Spinal cord (tissue), 9 donors: ENCODE measurements at regions not wholly inside any gene's neighbourhood (a gene's known extent, or its start where the extent isn't known, plus 50 kb on each side); places are given as distances from the start of the nearest gene placed in this dataset.

Source experiments
- DNase-seq, 6 donors: peaks; one replicate each; pipeline versions ENCODE4 v3.0.0 to v3.0.0-alpha.2; 2013 to 2015; ENCODE audit warnings: low spot score in 6 of 6, low read depth in 4 of 6
- H3K27ac ChIP-seq: one replicate; pipeline ENCODE4 v1.5.1; 2013; ENCODE audit warnings: low read depth, low read length, control low read depth
- H3K27me3 ChIP-seq: one replicate; pipeline ENCODE4 v1.6.1; 2013; ENCODE audit warnings: low read length; ENCODE audit not compliant: control insufficient read depth, insufficient read depth
- H3K36me3 ChIP-seq: one replicate; pipeline ENCODE4 v1.6.1; 2013; ENCODE audit warnings: low read length; ENCODE audit not compliant: control insufficient read depth, insufficient read depth
- H3K4me1 ChIP-seq: one replicate; pipeline ENCODE4 v1.6.1; 2013; ENCODE audit warnings: low read length; ENCODE audit not compliant: control insufficient read depth, insufficient read depth
- H3K4me3 ChIP-seq: one replicate; pipeline ENCODE4 v1.5.1; 2013; ENCODE audit warnings: low read depth, low read length, control low read depth
- H3K9me3 ChIP-seq: one replicate; pipeline ENCODE4 v1.6.1; 2013; ENCODE audit warnings: low read length; ENCODE audit not compliant: control insufficient read depth, insufficient read depth
- WGBS: methylation state at CpG from one replicate; pipeline ENCODE4 v1.1.5; 2013; ENCODE audit warnings: missing lambda C conversion rate; ENCODE audit not compliant: insufficient coverage; 5-methylcytosine and 5-hydroxymethylcytosine counted together
- donor health status: healthy.

- DNase-seq, result no peak
- Histone ChIP-seq H3K4me3 (no peak overlapping the region), H3K27ac (no peak overlapping the region), H3K36me3 (no peaks in the 10 kb centered on the region), H3K9me3 (no peaks in the 10 kb centered on the region), H3K27me3 (peaks cover 23% of the 10 kb centered on the region), H3K4me1 (peaks cover 9% of the 10 kb centered on the region)
- 86% methylated on average over 3 of the region's 5 CpGs for WGBS
Observed at GRCh38 chrX:39805825-39806224, 291.9 kb downstream of the BCOR start.

GRCh38 chrX:39808471-39808917 lies 289.3 kb downstream of the BCOR start:
- H3K27me3 ChIP-seq, result peaks cover 25% of the 10 kb centered on the region
- peaks cover 19% of the 10 kb centered on the region for H3K4me1 ChIP-seq
- peak in 1 of 6 donors; percentile 37 for DNase-seq
- no peak overlapping the region for H3K4me3 ChIP-seq
- no peaks in the 10 kb centered on the region for H3K36me3 ChIP-seq
- no peaks in the 10 kb centered on the region for H3K9me3 ChIP-seq
- peak overlapping the region; percentile 79 for H3K27ac ChIP-seq
- 61% methylated on average over 5 of the region's 7 CpGs for WGBS

GRCh38 chrX:39809331-39809730 lies 288.4 kb downstream of the BCOR start:
- no peak for DNase-seq
- WGBS, result 81% methylated on average over 3 of the region's 4 CpGs
- Histone ChIP-seq H3K36me3 (no peaks in the 10 kb centered on the region), H3K27me3 (peaks cover 25% of the 10 kb centered on the region), H3K4me1 (peaks cover 24% of the 10 kb centered on the region), H3K27ac (peak overlapping the region; percentile 79), H3K9me3 (no peaks in the 10 kb centered on the region), H3K4me3 (no peak overlapping the region)

DNA sequence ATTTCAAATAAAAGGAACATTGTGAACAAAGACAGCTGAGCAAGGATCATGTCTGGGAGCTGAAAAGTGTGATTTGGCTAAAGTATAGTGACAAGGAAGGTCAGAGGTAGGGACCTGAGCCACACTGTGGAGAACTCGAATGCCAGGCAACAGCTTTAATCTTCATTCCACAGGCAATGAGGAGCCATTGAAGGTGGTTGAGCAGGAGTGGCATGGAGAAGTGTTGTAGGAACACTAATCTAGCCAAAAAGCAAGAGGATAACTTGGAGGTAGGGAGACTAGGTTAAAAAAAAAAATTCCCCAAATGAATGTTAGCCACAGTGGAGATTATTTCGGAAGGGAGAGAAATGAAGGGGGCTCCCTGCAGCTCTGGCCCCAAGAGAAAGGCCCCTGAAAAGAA lies 286.9 kb downstream of the BCOR start:
- WGBS, result 33% methylated on average over 1 of the region's 2 CpGs
- H3K27ac ChIP-seq, result peak overlapping the region; percentile 52

DNA sequence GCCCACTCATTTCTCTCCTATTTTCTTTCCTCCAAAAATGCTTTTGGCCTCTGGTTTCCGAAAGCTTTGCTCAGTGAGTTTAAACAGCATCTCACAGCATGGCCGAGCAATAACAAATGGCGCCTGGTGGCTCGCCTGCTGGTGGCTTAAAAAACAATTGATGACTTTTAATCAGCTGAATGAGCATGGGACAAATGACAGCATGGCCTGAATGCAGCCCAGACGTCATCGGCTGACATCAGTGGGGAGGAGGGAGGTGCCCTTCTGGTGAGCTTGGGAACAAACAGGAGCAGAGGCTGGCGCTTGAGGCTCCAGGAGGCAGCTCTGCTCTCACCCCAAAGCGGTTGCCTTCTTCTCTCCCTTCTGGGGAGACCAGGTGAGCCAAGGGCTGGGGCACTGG lies 286.4 kb downstream of the BCOR start:
- Histone ChIP-seq H3K9me3 (no peaks in the 10 kb centered on the region), H3K27ac (peak overlapping the region; percentile 52), H3K4me1 (peaks cover 28% of the 10 kb centered on the region), H3K36me3 (no peaks in the 10 kb centered on the region), H3K4me3 (no peak overlapping the region), H3K27me3 (peaks cover 30% of the 10 kb centered on the region)
- DNase-seq, result peak in 3 of 6 donors; percentile 22 to 83 (median 68)
- 44% methylated on average over 7 of the region's 8 CpGs for WGBS

More for the DNA sequence above, 286.9 kb downstream of the BCOR start:
- peaks cover 24% of the 10 kb centered on the region for H3K4me1 ChIP-seq
- DNase-seq, result no peak
- peaks cover 27% of the 10 kb centered on the region for H3K27me3 ChIP-seq
- no peaks in the 10 kb centered on the region for H3K9me3 ChIP-seq
- H3K4me3 ChIP-seq, result no peak overlapping the region
- H3K36me3 ChIP-seq, result no peaks in the 10 kb centered on the region

GRCh38 chrX:39813631-39814277 lies 284.0 kb downstream of the BCOR start:
- DNase-seq, result peak in 3 of 6 donors; percentile 43 to 91 (median 75)
- Histone ChIP-seq H3K27ac (no peak overlapping the region), H3K27me3 (peaks cover 44% of the 10 kb centered on the region), H3K4me3 (no peak overlapping the region), H3K9me3 (no peaks in the 10 kb centered on the region), H3K4me1 (peaks cover 34% of the 10 kb centered on the region), H3K36me3 (no peaks in the 10 kb centered on the region)
- 38% methylated on average over 17 of the region's 17 CpGs for WGBS

DNA sequence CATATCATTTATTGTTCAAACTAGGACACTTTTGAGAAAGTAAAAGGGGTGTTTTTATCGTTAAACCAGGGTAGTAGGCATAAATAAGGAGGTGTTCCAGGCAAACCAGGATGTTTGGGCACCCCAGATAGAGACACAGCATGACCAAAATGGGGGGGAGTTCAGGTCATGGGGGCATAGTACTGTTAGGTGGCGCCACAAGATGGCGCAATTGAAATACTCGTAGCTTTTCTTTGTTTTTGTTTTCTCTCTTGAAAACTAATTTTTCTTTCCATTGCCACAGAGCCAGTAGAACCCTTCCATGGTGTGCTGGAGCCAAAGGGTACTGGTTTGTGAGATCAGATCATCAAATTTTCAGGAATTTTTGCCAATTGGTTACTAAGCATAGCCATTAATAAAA lies 283.4 kb downstream of the BCOR start:
- WGBS, result 57% methylated on average over 1 of the region's 4 CpGs
- H3K4me1 ChIP-seq, result peaks cover 29% of the 10 kb centered on the region
- peaks cover 41% of the 10 kb centered on the region for H3K27me3 ChIP-seq
- H3K9me3 ChIP-seq, result no peaks in the 10 kb centered on the region
- no peak overlapping the region for H3K27ac ChIP-seq
- no peak overlapping the region for H3K4me3 ChIP-seq
- H3K36me3 ChIP-seq, result no peaks in the 10 kb centered on the region
- DNase-seq, result peak in 2 of 6 donors; percentile 39 to 40

- Histone ChIP-seq H3K4me3 (no peak overlapping the region), H3K36me3 (no peaks in the 10 kb centered on the region), H3K9me3 (no peaks in the 10 kb centered on the region), H3K27ac (no peak overlapping the region), H3K27me3 (peaks cover 41% of the 10 kb centered on the region), H3K4me1 (peaks cover 38% of the 10 kb centered on the region)
- no peak for DNase-seq
- WGBS, result 75% methylated on average over 1 of the region's 1 CpG
Observed at GRCh38 chrX:39815631-39816030, 282.1 kb downstream of the BCOR start.

DNA sequence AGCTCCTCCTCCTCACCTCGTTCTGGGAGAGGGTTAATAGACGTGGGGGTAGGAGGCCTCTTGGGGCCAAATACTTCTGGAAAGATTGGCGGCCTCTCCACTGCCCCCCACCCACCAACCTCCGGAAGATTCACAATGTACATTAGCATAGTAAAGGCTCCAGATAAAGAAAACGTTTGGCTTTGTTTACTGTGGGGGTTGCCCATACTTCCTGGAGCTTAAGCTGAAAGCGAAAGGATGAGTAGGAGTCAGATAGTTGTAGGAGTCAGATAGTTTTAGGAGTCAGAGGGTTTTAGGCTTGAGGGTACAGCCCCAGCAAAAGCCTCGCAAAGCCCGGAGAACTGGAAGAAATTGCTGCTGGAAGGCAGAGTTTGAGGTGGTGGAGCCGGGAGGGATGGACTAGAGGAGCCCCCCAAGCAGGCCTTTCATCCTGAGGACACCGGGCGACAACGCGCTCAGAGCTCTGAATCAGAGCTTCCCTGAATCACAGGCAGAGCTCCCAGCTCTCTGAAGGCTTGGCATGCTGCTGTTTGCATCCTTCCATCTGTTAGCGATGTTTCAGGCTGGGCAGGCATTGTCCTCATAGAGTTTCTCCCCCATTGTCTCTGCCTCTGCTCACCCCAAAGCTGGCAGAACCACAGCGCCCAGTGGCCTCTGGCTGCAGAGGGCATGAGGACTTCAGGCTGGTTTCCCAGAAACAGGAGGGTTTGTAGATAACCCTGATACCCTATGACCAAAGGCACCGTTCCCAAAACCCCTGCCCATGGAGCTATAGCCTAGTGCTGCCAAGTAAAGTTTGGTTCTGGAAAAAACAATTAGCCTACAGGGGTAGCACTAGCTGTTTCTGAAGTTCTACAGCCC lies 280.7 kb downstream of the BCOR start:
- Histone ChIP-seq H3K27ac (no peak overlapping the region), H3K36me3 (no peaks in the 10 kb centered on the region), H3K9me3 (no peaks in the 10 kb centered on the region), H3K4me3 (no peak overlapping the region), H3K27me3 (peaks cover 44% of the 10 kb centered on the region), H3K4me1 (peaks cover 42% of the 10 kb centered on the region)
- DNase-seq, result no peak
- WGBS, result 18% methylated on average over 11 of the region's 16 CpGs
